ENCODE measurements at regions not wholly inside any gene's neighbourhood (a gene's known extent, or its start where the extent isn't known, plus 50 kb on each side); places are given as distances from the start of the nearest gene placed in this dataset.

- intact Hi-C loops (cut with DNase I), result no loop called here
- DNase-seq, result no peak
Measured at GRCh38 chr3:25139267-25139666, 288.8 kb upstream of the RARB start.

GRCh38 chr3:25142609-25143355, 285.3 kb upstream of the RARB start:
- no peak for DNase-seq
- intact Hi-C loops (cut with DNase I), result no loop called here

GRCh38 chr3:25143356-25144025, 284.6 kb upstream of the RARB start:
- intact Hi-C loops (cut with DNase I), result no loop called here
- DNase-seq, result no peak

DNA sequence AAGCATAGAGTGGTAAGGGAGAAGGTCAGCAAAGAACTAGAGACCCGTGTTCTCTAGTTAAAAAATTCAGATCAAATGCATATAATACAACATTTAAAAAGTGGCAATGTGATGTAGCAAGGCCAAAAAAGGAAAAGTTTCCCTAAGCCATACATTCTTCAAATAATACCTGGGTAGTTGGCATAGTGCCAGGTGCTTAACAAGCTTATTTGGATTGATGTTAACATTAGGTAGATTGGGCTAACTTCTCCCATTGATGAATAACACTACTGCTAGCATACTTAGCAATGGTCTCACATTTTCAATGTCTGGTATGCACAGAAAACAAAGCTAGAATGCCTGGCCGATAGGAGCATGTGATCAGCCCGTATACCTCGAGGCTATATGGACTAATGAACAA, 283.6 kb upstream of the RARB start:
- no peak for DNase-seq
- intact Hi-C loops (cut with DNase I), result no loop called here

DNA sequence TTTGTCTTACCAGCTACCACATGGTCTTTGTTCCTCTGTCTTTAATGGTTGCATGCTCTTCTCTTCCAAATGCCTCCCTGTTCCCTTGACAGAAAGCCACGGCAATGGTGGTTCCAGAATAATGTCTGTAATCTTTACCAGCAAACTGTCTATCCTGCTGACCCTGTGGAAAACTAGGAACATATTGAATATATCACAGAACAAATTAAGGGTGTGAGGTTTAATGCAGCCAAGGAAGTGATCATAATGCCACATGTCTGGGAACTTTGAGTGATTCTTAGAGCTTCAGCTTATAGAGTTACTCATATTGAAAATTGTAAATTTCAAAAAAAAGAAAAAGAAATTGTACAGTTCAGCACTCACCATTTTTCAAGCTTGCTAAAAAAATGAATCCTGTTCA, 282.9 kb upstream of the RARB start:
- no peak for DNase-seq
- intact Hi-C loops (cut with DNase I), result no loop called here

DNA sequence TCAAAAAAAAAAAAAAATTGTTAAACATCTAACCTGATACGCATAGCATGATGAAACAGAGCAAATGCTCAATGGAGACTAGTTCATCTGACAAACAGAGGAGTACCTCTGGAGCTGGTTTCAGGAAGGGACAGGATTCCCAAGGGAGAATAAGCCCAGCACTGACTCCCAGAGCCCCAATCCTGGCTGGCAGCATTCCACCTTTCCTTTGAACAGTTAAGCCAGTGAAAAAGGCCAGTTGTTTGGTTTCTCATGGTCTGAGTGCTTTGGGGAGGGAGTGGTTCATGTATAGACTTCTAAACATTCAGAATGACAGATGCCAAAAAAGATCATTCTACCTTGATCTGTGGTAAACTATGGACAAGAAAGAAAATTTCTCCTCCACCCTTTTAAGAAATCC, 277.9 kb upstream of the RARB start:
- intact Hi-C loops (cut with DNase I), result no loop called here

GRCh38 chr3:25151281-25151902, 276.7 kb upstream of the RARB start:
- DNase-seq, result no peak
- intact Hi-C loops (cut with DNase I), result no loop called here

More for the DNA sequence above, 277.9 kb upstream of the RARB start:
- no peak for DNase-seq

- no peak for DNase-seq
- intact Hi-C loops (cut with DNase I), result no loop called here
Measured at GRCh38 chr3:25151903-25152295, 276.2 kb upstream of the RARB start.

- intact Hi-C loops (cut with DNase I), result no loop called here
Measured at GRCh38 chr3:25153136-25153535, 274.9 kb upstream of the RARB start.

DNA sequence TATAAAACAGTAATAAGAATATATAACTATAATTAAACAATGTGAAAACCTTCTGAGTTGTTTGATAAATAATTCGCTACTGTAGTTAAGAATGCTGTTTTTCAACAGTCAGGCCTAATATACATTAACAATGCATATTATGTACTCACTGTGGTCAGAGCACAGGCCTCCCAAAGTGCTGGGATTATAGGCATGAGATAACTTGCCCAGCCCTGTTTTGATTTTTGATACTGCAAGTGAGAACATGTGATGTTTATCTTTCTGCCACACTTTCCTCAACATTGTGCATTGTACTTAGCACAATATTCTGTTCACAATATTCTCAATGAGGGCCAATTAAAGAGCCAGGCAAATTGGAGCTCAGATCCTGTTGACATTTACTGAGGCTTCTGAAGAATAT, 274.5 kb upstream of the RARB start:
- no peak for DNase-seq
- intact Hi-C loops (cut with DNase I), result no loop called here

More at GRCh38 chr3:25153136-25153535, 274.9 kb upstream of the RARB start:
- DNase-seq, result no peak

DNA sequence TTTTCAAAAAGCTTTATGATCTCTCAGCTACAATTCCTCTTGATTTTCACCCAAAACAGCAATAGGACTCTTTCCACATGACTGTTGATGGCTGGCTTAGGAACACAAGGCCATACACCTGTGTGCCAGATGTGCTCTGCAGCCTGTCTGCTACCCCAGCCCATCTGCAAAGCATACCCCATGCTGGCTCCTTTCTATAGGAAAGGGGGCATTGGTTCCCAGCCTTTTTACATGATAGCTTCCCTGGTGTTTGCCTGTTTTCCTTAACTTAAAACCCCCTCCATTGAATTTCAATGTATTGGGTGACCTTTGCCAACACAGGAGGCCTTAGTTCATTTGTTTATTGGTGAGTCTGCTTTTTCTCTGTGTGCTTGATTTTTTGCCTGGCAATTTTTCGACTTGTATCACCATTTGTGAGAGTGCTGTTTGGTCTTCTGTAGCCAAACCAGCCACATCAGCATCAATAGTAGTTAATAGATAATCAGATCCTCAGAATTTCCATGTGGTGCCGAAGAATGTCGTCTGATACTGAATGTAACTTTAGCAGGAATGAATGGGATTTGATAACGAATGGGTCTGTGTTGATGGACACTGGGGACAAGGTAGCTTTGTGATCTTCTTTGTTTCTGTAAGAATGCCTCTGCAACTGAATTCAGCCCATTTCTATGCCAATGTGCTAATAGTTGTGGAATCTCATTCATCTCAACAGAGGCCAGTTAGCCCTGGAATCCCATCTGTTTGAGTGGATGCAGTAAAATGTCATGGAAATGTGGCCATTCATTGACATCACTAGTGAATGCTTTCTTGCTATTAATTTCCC, 272.2 kb upstream of the RARB start:
- intact Hi-C loops (cut with DNase I), result no loop called here
- peak in 1 of 42 donors; percentile 28 for DNase-seq

DNA sequence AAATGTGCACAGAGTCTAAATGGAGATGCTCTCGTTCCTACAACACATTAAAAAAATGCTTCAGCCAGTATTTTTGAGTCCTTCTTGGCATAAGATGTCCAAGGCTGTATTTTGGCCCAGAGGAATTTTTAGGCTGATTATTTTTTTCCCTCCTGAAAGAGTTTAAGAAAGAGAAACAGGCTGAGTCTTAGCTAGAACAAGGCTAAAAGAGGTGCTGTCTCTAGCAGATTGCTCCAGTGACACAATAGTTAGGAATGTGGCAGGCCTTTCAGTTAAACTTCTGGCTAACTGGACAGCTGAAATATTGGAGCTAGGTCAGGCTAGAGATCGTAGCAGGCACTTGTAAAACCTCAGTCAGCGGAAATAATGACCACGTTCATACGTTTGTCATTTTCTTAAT, 271.4 kb upstream of the RARB start:
- intact Hi-C loops (cut with DNase I), result no loop called here

GRCh38 chr3:25165306-25165705, 262.8 kb upstream of the RARB start:
- no peak for DNase-seq

More for the DNA sequence above, 271.4 kb upstream of the RARB start:
- no peak for DNase-seq

DNA sequence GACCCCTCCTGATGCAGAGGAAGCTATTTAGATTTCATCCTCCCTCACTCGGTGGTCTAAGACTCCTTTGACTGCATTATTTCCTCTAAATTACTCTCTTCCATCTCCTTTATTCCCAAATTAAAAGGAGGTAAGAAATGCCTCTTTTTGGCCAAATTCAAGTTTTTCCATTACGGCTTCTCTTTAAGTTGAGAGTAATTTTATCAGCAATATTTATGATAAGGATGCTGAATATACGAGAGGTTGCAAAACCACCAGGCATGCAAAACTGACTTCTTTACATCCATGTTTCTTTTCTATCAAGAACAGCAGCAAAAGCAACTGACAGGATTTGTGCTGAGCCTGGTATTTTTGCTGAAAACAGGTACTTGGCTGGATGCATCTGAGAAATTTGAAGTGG, 262.0 kb upstream of the RARB start:
- no peak for DNase-seq
- intact Hi-C loops (cut with DNase I), result no loop called here

More at GRCh38 chr3:25165306-25165705, 262.8 kb upstream of the RARB start:
- intact Hi-C loops (cut with DNase I), result no loop called here

- no peak for DNase-seq
Measured at GRCh38 chr3:25169151-25169550, 258.9 kb upstream of the RARB start.

GRCh38 chr3:25170021-25170420, 258.0 kb upstream of the RARB start:
- no peak for DNase-seq
- intact Hi-C loops (cut with DNase I), result no loop called here

More at GRCh38 chr3:25169151-25169550, 258.9 kb upstream of the RARB start:
- intact Hi-C loops (cut with DNase I), result no loop called here

- no peak for DNase-seq
- intact Hi-C loops (cut with DNase I), result no loop called here
Measured at GRCh38 chr3:25171118-25171807, 256.8 kb upstream of the RARB start.

GRCh38 chr3:25171897-25172296, 256.2 kb upstream of the RARB start:
- DNase-seq, result no peak
- intact Hi-C loops (cut with DNase I), result no loop called here

- intact Hi-C loops (cut with DNase I), result no loop called here
- no peak for DNase-seq
Measured at GRCh38 chr3:25173606-25174005, 254.5 kb upstream of the RARB start.

Data from head of caudate nucleus (tissue), 42 donors.